Epithelial cell of prostate (primary cell): ENCODE measurements at regions not wholly inside any gene's neighbourhood (a gene's known extent, or its start where the extent isn't known, plus 50 kb on each side); places are given as distances from the start of the nearest gene placed in this dataset.
A peak's percentile ranks its signal among the peaks of the same experiment; 100 is the strongest.
"Not testable (repeated sequence)": the region's sequence is repeated elsewhere in the genome, so short reads cannot be mapped to it uniquely, and the experiment has no call there.

Experiments
- DNase-seq: peaks from one replicate; pipeline ENCODE4 v3.0.0-alpha.2; 2011; ENCODE audit warnings: low read depth, low spot score
- H3K27ac ChIP-seq: fragments of 450-650 bp; 2 replicates; pipeline ENCODE4 v1.5.1; 2017; ENCODE audit warnings: mild to moderate bottlenecking

DNA sequence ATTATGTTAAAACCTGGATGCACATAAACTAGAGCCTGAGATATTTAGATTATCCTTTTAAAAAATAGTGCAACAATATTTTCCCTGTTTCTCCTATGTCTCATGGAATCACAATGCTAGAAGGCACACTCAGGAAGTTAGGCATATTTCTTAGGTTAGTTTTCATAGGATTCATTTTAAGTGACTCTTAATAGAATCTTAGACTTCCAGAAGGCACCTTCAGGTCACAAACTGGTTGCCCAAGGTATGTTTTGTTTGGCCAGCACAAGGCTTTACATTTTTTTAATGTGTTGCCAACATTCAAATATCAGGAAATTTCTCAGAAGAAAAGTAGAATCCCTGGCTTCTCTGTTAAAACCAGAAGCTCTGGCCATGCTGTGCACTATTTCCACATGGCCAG is 129.3 kb downstream of the LNPK start:
- DNase-seq = no peak
- no peak overlapping the region for H3K27ac ChIP-seq

- no peak for DNase-seq
- no peak overlapping the region for H3K27ac ChIP-seq
Measured at GRCh38 chr2:175872005-175872348, 130.1 kb downstream of the LNPK start.

- no peak for DNase-seq
Measured at GRCh38 chr2:175871331-175872004, 130.6 kb downstream of the LNPK start.

GRCh38 chr2:175865716-175866115 is 136.4 kb downstream of the LNPK start:
- DNase-seq = no peak
- H3K27ac ChIP-seq = no peak overlapping the region

More at GRCh38 chr2:175871331-175872004, 130.6 kb downstream of the LNPK start:
- H3K27ac ChIP-seq = no peak overlapping the region

DNA sequence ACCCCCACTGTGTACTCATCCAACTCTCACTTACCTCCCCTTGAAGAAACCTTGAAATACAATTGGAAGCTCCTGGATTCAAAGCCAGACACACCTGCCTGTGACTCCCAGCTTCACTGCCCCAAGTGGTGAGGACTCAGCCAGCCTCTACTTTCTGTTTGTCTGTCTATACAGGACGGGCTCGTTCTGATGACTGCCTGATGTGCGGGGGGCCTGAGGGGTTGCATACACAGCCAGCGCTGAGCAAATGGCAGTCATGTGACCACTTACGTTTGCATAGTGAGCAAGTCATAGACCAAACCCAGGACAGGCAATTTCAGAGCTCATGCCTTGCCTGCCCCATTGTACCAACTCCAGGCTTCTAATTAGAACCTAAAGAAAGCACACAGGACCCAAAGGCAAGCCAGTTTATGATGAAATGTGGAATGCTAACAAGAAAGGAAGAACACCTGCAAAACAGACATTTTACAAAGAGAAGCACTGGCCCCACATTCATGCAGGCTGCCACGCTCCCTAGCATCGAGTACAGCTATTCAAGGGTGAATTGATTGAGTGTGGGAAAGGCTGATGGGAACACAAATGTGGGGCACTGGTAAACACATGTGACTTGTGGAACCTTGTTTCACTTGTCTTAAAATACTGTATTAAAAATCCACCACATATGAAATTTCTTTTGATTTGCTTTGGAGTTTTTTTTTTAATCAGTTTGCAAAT is 137.8 kb downstream of the LNPK start:
- DNase-seq = no peak
- H3K27ac ChIP-seq = no peak overlapping the region

- H3K27ac ChIP-seq = no peak overlapping the region
- no peak for DNase-seq
Measured at GRCh38 chr2:175861958-175862357, 140.1 kb downstream of the LNPK start.

DNA sequence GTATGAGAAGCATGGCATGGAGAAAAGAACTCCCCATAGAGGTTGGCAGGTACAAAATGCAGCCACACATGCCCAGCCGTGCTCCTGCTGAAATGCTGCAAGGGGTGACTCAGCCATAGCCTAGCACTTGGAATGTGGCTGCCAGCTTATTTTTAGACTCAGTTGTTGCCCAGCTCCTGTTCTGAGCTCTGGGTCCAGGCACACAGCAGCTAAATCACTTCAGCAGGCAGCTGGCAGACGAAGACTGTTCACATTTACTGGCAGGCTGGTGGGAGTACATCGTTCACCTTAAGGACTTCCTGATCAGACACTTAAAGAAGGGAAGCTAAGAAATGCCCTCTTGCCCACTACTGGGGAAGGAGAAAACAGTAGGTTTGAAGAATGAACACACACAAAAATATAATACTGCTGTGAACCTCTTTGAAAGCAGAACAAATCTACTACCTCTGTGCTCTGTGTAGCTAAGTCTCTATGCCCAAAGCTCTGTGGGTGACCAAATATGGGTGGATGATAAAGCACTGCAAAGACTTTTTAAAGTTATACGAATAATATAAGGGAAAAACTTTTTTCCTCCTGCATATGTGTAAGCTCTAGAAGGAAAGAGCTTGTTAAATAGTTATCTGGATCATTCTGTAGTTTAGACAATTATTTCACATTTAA is 146.1 kb downstream of the LNPK start:
- DNase-seq = peak; percentile 27
- H3K27ac ChIP-seq = peak overlapping the region; percentile 34

DNA sequence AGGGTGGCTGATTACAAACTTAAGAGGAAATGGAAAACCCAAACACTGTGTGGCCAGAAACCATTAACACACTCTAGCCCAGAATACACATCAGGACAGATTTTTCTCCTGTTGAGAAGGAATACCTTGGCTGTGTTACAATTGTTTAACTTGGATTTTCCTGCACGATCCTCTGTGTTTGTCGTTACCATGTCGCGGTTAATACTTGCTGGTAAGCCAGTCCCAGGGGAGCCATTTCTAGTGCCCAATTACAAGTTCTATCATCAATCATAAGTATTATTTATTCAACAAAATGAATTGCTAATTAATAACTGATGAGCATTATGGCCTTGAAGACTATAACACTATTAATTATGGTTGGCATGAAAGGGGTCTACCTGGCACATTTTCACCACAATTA is 146.8 kb downstream of the LNPK start:
- peak overlapping the region; percentile 34 for H3K27ac ChIP-seq

DNA sequence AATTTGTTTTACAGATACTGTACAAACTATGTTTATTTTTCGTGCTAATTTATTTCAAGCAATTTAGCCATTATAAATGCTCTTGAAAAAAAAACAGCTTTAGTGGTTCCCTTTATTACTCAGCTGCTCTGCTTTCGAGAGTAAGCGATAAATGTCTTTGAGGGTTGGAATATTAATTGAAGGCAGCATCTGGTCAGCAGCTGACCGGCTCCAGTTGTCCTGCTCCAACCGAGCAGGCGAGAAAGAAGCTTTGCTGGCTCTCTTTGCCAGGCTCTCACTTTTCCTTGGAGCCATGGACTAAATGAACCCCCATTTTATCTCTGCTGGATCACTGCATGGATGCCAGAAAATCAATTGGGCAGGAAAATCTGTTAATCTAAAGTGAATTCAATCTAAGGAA is 147.4 kb downstream of the LNPK start:
- no peak overlapping the region for H3K27ac ChIP-seq
- DNase-seq = no peak

More for the DNA sequence above, 146.8 kb downstream of the LNPK start:
- no peak for DNase-seq

DNA sequence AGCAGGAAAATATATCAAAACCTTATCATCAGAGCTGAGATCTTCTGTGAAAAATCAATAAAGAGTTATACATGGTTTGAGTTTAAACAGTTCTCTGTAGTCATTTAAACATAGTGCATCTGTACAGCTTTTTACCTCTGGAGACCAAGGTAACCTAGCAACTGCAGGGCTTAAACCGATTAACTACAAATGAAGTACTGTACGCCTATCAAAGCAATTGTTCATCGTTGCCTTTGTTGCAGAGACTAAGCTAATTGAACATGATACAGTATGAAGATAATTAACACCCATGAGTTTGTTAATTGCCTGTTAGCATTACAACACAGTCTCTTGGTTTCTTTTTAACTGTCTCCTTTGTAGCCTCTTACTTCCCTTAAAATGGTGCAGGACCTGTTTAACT is 147.9 kb downstream of the LNPK start:
- no peak overlapping the region for H3K27ac ChIP-seq
- DNase-seq = no peak

DNA sequence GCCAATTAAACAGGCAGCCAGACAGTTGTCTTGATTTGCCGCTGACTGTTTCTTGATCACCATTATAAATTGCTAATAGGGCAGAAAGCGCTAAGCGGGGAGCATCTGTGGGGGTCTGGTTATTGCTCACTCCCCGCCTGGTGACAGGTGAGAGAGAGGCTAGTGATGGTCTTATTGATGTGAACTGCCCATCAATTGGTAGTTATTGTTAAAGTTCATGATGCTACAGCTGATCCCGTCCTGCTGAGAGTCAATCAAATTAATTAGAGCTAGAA is 148.5 kb downstream of the LNPK start:
- no peak overlapping the region for H3K27ac ChIP-seq
- DNase-seq = no peak

GRCh38 chr2:175852879-175853615 is 149.0 kb downstream of the LNPK start:
- no peak overlapping the region for H3K27ac ChIP-seq
- no peak for DNase-seq

GRCh38 chr2:175847128-175847527 is 154.9 kb downstream of the LNPK start:
- DNase-seq = no peak
- no peak overlapping the region for H3K27ac ChIP-seq

GRCh38 chr2:175844169-175844568 is 157.9 kb downstream of the LNPK start:
- DNase-seq = peak; percentile 33
- peak overlapping the region; percentile 45 for H3K27ac ChIP-seq

GRCh38 chr2:175843625-175844024 is 158.4 kb downstream of the LNPK start:
- peak overlapping the region; percentile 45 for H3K27ac ChIP-seq

GRCh38 chr2:175842996-175843395 is 159.1 kb downstream of the LNPK start:
- H3K27ac ChIP-seq = no peak overlapping the region
- no peak for DNase-seq

More at GRCh38 chr2:175843625-175844024, 158.4 kb downstream of the LNPK start:
- DNase-seq = no peak

- H3K27ac ChIP-seq, DNase-seq: not testable (repeated sequence)
Measured at GRCh38 chr2:175840765-175841164, 161.3 kb downstream of the LNPK start.

DNA sequence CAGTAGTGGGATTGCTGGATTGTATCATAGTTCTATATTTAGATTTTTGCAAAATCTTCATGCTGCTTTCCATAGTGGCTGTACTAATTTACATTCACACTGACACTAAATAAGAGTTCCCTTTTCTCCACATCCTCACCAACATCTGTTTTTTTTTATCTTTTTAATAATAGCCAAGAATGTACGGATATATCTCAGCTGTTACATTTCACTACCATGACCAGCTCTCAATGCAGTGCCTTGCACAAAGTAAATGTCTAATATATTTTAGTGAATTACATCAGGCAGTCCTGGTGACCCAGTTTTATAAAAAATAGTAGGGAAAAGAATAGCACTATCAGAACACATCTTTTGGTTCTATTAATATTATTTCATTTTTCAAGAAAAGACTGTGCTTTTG is 161.8 kb downstream of the LNPK start:
- no peak for DNase-seq

DNA sequence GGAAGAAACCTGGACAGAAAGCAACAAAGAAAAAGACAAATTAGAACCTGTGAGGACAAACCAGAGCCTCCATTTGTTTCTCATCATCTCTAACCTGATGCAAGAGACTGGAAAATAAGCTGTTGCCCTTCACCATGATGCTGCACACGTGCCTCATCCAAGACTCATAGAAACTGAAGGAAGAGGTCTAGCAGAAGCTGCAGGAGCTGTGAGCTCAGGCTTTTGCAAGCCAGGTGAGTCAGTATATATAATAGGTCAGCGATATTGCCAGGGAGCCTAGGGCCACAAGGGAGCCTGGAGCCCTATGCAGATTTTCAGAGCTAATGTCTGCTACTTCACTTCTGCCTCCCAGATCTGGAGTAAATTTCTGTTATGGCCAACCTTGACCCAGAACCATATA is 163.1 kb downstream of the LNPK start:
- no peak for DNase-seq

More for the DNA sequence above, 161.8 kb downstream of the LNPK start:
- no peak overlapping the region for H3K27ac ChIP-seq

GRCh38 chr2:175837046-175837445 is 165.0 kb downstream of the LNPK start:
- DNase-seq = no peak
- H3K27ac ChIP-seq = no peak overlapping the region

More for the DNA sequence above, 163.1 kb downstream of the LNPK start:
- H3K27ac ChIP-seq = peak overlapping the region; percentile 31

DNA sequence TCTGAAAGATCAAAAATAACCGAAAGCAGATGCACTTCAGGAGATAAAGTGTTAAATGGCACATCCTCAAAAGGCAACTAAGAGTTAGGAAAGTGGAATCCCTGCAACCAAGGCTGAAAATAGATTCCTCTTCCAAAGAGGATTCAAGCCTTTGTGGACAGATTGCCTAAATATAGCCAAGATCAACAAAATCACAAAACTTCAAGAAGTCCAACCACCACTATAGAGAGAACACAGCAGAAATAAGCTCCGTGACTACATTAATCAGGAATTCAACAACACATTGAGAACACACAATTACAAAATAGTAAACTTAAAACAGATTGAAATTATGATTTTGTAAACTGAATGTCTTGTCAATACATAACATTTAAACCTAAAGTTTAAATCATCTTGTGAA is 165.7 kb downstream of the LNPK start:
- no peak overlapping the region for H3K27ac ChIP-seq
- no peak for DNase-seq
